Thoracic aorta (tissue), 2 donors: ENCODE measurements at regions not wholly inside any gene's neighbourhood (a gene's known extent, or its start where the extent isn't known, plus 50 kb on each side); places are given as distances from the start of the nearest gene placed in this dataset.

Experiments used
- ATAC-seq: fragments of 150-250 bp; one replicate; pipeline ENCODE4 v1.8.0; 2017; ENCODE audit warnings: low read depth; ENCODE audit not compliant: insufficient number of reproducible peaks, low FRiP score
- DNase-seq: peaks from one replicate; pipeline ENCODE4 v3.0.0-alpha.2; 2020; ENCODE audit warnings: low spot score
- H3K27ac ChIP-seq, 2 donors: fragments of 200-600 bp; sonication (generic); 1 replicate in 1 of 2; 2 replicates in 1 of 2; pipeline ENCODE4 v1.5.1; 2016; ENCODE audit warnings: mild to moderate bottlenecking in 2 of 2, moderate library complexity in 2 of 2
- H3K27me3 ChIP-seq: fragments of 200-600 bp; sonication (generic); replicated peaks from 2 replicates; pipeline ENCODE4 v1.6.0; 2016; ENCODE audit warnings: mild to moderate bottlenecking; ENCODE audit not compliant: insufficient read depth
- H3K36me3 ChIP-seq: fragments of 200-600 bp; sonication (generic); one replicate; pipeline ENCODE4 v1.5.1; 2016
- H3K4me1 ChIP-seq, 2 donors: fragments of 200-600 bp; sonication (generic); 1 replicate in 1 of 2; 2 replicates in 1 of 2; pipeline versions ENCODE4 v1.5.1 to v1.6.0; 2016; ENCODE audit warnings: low read depth in 2 of 2, mild to moderate bottlenecking in 1 of 2; ENCODE audit not compliant: control insufficient read depth in 1 of 2
- H3K4me3 ChIP-seq: fragments of 200-600 bp; sonication (generic); 2 replicates; pipeline ENCODE4 v1.5.1; 2016; ENCODE audit warnings: mild to moderate bottlenecking
- H3K9me3 ChIP-seq: fragments of 200-600 bp; sonication (generic); 2 replicates; pipeline ENCODE4 v1.5.1; 2016
- TF ChIP-seq, protein P1 (sequence below): fragments of 200-600 bp; sonication (generic); IDR thresholded peaks from one replicate; pipeline ENCODE4 v1.5.1; 2019; ENCODE audit warnings: antibody characterized with exemption

DNA sequence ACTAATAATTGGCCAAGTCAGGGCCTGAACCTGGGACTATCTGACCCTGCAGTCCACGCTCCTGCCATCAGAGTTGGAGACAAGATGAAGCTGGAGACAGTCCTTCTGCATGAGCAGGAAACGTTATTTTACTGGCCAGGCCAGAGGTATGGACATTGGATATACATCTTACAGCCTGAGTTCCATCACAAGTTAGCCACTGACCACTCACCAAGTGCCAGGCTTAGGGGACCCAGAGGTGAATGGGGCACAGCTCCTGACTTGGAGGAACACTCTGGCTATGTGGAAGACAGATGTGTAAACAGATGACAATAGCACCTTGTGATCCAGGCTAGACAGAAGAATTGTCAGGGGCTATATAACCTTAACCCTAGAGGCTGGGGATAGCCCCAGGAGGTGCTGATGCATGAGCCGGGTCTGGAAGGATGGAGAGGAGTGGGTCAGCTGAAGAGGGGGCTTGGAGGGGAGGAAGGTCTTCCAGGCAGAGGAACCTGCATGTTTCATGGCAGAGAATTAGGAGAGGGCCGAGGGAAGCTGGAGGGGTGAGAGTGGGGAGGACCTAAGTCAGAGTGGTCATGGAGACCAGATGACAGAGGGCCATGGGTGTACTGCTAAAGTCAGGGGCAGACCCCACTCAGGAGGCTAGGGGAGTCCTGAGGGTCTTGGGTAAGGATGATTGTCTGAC is 52.5 kb upstream of the DMRTB1 start:
- Histone ChIP-seq H3K36me3 (no peaks in the 10 kb centered on the region), H3K27me3 (no peaks in the 10 kb centered on the region), H3K4me1 (no peaks in the 10 kb centered on the region), H3K27ac (no peak overlapping the region), H3K9me3 (no peaks in the 10 kb centered on the region), H3K4me3 (no peak overlapping the region)
- DNase-seq (no peak), ATAC-seq (no peak)
- TF ChIP-seq, protein P1, sequence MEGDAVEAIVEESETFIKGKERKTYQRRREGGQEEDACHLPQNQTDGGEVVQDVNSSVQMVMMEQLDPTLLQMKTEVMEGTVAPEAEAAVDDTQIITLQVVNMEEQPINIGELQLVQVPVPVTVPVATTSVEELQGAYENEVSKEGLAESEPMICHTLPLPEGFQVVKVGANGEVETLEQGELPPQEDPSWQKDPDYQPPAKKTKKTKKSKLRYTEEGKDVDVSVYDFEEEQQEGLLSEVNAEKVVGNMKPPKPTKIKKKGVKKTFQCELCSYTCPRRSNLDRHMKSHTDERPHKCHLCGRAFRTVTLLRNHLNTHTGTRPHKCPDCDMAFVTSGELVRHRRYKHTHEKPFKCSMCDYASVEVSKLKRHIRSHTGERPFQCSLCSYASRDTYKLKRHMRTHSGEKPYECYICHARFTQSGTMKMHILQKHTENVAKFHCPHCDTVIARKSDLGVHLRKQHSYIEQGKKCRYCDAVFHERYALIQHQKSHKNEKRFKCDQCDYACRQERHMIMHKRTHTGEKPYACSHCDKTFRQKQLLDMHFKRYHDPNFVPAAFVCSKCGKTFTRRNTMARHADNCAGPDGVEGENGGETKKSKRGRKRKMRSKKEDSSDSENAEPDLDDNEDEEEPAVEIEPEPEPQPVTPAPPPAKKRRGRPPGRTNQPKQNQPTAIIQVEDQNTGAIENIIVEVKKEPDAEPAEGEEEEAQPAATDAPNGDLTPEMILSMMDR = no peak

DNA sequence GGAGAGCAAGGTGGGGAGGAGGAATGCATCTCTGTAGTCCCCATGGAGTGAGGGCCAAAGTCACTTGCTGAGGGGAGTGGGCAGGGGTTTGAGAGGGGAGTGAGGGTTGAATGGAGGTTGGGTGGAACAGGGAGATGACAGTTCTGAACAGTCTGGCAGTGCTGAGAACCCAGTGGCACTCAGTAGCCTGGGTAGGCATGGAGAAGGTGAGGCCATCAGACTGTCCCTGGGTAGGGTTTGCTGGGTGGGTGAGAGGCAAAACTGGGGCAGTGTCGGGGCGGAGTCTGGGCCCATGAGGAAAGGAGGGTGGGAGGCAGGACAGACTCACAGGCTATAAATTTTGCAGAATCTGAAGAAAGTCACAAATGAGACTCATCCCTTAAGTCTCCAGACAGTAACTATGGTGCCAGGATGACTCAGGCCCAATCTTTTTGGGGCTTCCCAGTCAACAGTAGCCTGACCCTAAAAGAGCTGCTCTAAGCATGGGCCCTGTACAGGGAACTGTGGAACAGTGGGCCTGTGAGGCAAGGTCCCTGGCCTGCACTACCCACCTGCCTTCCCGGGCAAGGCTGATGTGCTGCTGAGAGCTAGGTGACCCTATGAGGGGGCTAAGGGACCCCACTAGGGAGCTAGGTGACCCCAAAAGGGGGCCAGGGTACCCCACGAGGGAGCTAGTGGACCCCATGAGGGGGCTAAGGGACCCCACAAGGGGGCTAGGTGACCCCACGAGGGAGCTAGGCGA is 51.0 kb upstream of the DMRTB1 start:
- Histone ChIP-seq H3K9me3 (no peaks in the 10 kb centered on the region), H3K36me3 (no peaks in the 10 kb centered on the region), H3K4me3 (no peak overlapping the region), H3K27ac (no peak overlapping the region), H3K27me3 (no peaks in the 10 kb centered on the region), H3K4me1 (no peaks in the 10 kb centered on the region)
- ATAC-seq (no peak), DNase-seq (no peak)
- TF ChIP-seq, protein P1 = no peak

DNA sequence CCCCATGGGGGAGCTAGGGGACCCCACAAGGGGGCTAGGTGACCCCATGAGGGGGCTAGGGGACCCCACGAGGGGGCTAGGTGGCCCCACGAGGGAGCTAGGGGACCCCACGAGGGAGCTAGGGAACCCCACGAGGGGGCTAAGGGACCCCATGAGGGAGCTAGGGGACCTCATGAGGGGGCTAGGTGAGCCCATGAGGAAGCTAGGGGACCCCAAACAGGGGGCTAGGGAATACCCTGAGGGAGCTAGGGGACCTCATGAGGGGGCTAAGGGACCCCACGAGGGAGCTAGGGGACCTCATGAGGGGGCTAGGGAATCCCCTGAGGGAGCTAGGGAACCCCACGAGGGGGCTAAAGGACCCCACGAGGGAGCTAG is 50.5 kb upstream of the DMRTB1 start:
- no peaks in the 10 kb centered on the region for H3K9me3 ChIP-seq
- TF ChIP-seq, protein P1 = no peak
- no peak overlapping the region for H3K4me3 ChIP-seq
- no peaks in the 10 kb centered on the region for H3K36me3 ChIP-seq
- DNase-seq (no peak), ATAC-seq (no peak)
- H3K27ac ChIP-seq = no peak overlapping the region
- H3K27me3 ChIP-seq = no peaks in the 10 kb centered on the region
- no peaks in the 10 kb centered on the region for H3K4me1 ChIP-seq

DNA sequence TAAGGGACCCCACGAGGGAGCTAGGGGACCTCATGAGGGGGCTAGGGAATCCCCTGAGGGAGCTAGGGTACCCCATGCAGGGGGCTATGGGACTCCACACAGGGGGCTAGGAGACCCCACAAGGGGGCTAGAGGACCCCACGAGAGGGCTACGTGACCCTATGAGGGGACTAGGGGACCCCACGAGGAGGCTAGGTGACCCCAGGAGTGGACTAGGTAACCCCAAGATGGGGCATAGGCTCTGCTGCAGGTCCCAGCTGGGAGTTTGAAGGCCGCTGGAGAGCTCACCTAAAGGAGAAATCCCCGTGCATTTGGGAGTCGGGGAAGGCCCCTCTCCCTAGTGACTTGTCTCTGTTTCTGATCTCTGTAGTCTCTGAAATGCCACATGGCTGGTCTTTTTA is 50.0 kb upstream of the DMRTB1 start:
- Histone ChIP-seq H3K27me3 (no peaks in the 10 kb centered on the region), H3K27ac (no peak overlapping the region), H3K36me3 (no peaks in the 10 kb centered on the region), H3K9me3 (no peaks in the 10 kb centered on the region), H3K4me3 (no peak overlapping the region), H3K4me1 (no peaks in the 10 kb centered on the region)
- DNase-seq = no peak
- TF ChIP-seq, protein P1 = no peak
- no peak for ATAC-seq
